ENCODE measurements at regions not wholly inside any gene's neighbourhood (a gene's known extent, or its start where the extent isn't known, plus 50 kb on each side); places are given as distances from the start of the nearest gene placed in this dataset.

DNA sequence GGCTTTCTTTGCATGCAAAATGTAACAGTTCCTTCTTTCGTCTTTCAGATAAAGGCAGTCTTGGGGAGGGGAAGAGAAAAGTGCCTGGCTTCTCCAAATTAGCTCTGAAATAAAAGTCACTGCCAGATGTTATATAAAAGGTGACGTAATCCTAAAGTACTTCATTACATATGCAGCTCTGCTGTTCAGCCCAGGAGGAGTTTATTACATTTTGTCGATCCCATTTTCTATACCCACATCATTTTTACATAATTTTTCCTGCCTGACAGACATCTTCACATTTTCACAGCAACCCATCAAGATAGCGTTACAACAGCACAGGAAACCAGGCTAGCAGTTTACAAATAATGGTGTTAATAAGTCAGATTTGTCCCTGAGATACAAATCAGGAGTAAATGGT is 86.7 kb upstream of the SLC30A5 start:
- ChIA-PET POLR2A (no interaction called here), CTCF (ENCODE audit: unreplicated experiment) (interaction anchor here (1.2 kb wide), 1 partner anchor 17 kb away, joined by 3 read pairs; no protein-coding TSS in a partner anchor)
- no peak overlapping the region for H3K4me3 ChIP-seq (ENCODE audit: low read depth, low read length, poor library complexity, severe bottlenecking)
- no peaks in the 10 kb centered on the region for H4K20me1 ChIP-seq (ENCODE audit: insufficient read depth, low read length)
- TF ChIP-seq EZH2phosphoT487 (IDR thresholded peaks at IDR 0.05; ENCODE audit: borderline replicate concordance, low read depth, low read length): no peak
- TF ChIP-seq CTCF (conservative IDR thresholded peaks at IDR 0.05; ENCODE audit: low read length): no peak
- H3K9me2 ChIP-seq (ENCODE audit: insufficient read depth, low read length): no peaks in the 10 kb centered on the region
- DNase-seq (ENCODE audit: low spot score): no peak
- intact Hi-C loops (cut with micrococcal nuclease; ENCODE audit: unreplicated experiment): loop anchor here (5.0 kb wide), 1 partner anchor 720 kb away; no protein-coding TSS in a partner anchor
- H3K27ac ChIP-seq (ENCODE audit: low read depth, low read length, poor library complexity, severe bottlenecking): no peak overlapping the region
- no TSS peak for BruUV-seq (replicated peaks)
- no peak overlapping the region for H2AFZ ChIP-seq (ENCODE audit: low read length)
- no peaks in the 10 kb centered on the region for H3K4me1 ChIP-seq (ENCODE audit: insufficient read depth, low read length, poor library complexity, severe bottlenecking)
- H3K36me3 ChIP-seq (ENCODE audit: insufficient read depth, low read length): no peaks in the 10 kb centered on the region
- H3K9me3 ChIP-seq (ENCODE audit: low read length): no peaks in the 10 kb centered on the region
- no peak overlapping the region for H3K4me2 ChIP-seq (ENCODE audit: low read length)
- H3K79me2 ChIP-seq (ENCODE audit: insufficient read depth, low read depth, low read length): no peaks in the 10 kb centered on the region

DNA sequence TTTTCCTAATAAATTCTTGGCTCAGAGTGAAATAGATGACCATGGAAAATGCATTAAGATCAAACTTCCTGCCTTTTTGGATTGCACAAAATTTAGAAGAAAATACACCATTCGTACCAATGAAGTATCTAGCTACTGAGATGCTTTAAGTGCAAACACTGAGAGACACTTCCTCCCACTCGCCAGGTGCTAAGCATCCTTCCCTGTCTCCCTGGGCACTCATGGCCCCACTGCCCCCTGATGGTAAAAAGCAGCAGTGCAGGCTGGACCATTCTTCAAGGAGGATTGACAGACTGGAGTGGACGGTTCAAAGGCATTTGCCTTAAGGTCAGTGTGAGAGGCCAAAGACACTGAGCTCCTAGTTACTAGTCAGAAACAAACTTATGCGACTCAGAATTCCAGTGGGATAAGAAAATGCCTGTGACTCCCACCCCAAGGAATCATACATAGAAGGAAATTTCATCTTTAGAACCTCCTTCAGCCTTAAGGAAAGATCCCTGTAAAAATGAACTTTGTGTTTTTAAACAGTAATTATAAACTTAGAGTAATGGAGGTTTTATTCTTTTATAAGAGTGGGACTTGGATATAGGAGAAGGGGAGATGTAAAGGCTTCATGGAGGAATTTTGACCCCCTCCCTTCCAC is 86.0 kb upstream of the SLC30A5 start:
- Histone ChIP-seq H2AFZ (ENCODE audit: low read length) (no peak overlapping the region), H3K27ac (ENCODE audit: low read depth, low read length, poor library complexity, severe bottlenecking) (no peak overlapping the region), H4K20me1 (ENCODE audit: insufficient read depth, low read length) (no peaks in the 10 kb centered on the region), H3K9me2 (ENCODE audit: insufficient read depth, low read length) (no peaks in the 10 kb centered on the region), H3K4me3 (ENCODE audit: low read depth, low read length, poor library complexity, severe bottlenecking) (no peak overlapping the region), H3K4me2 (ENCODE audit: low read length) (no peak overlapping the region), H3K36me3 (ENCODE audit: insufficient read depth, low read length) (no peaks in the 10 kb centered on the region), H3K4me1 (ENCODE audit: insufficient read depth, low read length, poor library complexity, severe bottlenecking) (no peaks in the 10 kb centered on the region), H3K9me3 (ENCODE audit: low read length) (no peaks in the 10 kb centered on the region), H3K79me2 (ENCODE audit: insufficient read depth, low read depth, low read length) (no peaks in the 10 kb centered on the region)
- TF ChIP-seq EZH2phosphoT487 (IDR thresholded peaks at IDR 0.05; ENCODE audit: borderline replicate concordance, low read depth, low read length): no peak
- peak; percentile 95 for TF ChIP-seq CTCF (conservative IDR thresholded peaks at IDR 0.05; ENCODE audit: low read length)
- BruUV-seq (replicated peaks): no TSS peak
- CTCF ChIA-PET (ENCODE audit: unreplicated experiment): interaction anchor here (1.2 kb wide), 1 partner anchor 16 kb away, joined by 3 read pairs; no protein-coding TSS in a partner anchor
- peak; percentile 72 for DNase-seq (ENCODE audit: low spot score)
- intact Hi-C loops (cut with micrococcal nuclease; ENCODE audit: unreplicated experiment): loop anchor here (5.0 kb wide), 1 partner anchor 721 kb away; no protein-coding TSS in a partner anchor
- POLR2A ChIA-PET: no interaction called here

GRCh38 chr5:69010476-69010875 is 83.3 kb upstream of the SLC30A5 start:
- Histone ChIP-seq H3K4me3 (ENCODE audit: low read depth, low read length, poor library complexity, severe bottlenecking) (no peak overlapping the region), H3K36me3 (ENCODE audit: insufficient read depth, low read length) (no peaks in the 10 kb centered on the region), H3K9me2 (ENCODE audit: insufficient read depth, low read length) (no peaks in the 10 kb centered on the region), H3K9me3 (ENCODE audit: low read length) (no peaks in the 10 kb centered on the region), H2AFZ (ENCODE audit: low read length) (no peak overlapping the region), H3K27ac (ENCODE audit: low read depth, low read length, poor library complexity, severe bottlenecking) (no peak overlapping the region), H3K4me1 (ENCODE audit: insufficient read depth, low read length, poor library complexity, severe bottlenecking) (no peaks in the 10 kb centered on the region), H4K20me1 (ENCODE audit: insufficient read depth, low read length) (no peaks in the 10 kb centered on the region), H3K79me2 (ENCODE audit: insufficient read depth, low read depth, low read length) (no peaks in the 10 kb centered on the region), H3K4me2 (ENCODE audit: low read length) (no peak overlapping the region)
- intact Hi-C loops (cut with micrococcal nuclease; ENCODE audit: unreplicated experiment): no loop called here
- ChIA-PET CTCF (ENCODE audit: unreplicated experiment) (no interaction called here), POLR2A (no interaction called here)
- TF ChIP-seq EZH2phosphoT487 (IDR thresholded peaks at IDR 0.05; ENCODE audit: borderline replicate concordance, low read depth, low read length) (no peak), CTCF (conservative IDR thresholded peaks at IDR 0.05; ENCODE audit: low read length) (no peak)
- no peak for DNase-seq (ENCODE audit: low spot score)
- no TSS peak for BruUV-seq (replicated peaks)
